H1 (cell line): ENCODE measurements at regions not wholly inside any gene's neighbourhood (a gene's known extent, or its start where the extent isn't known, plus 50 kb on each side); places are given as distances from the start of the nearest gene placed in this dataset.

Experiments used
- ASH2L ChIP-seq: fragments of 200-600, 300-600 bp; sonication (generic); IDR thresholded peaks from one replicate; pipeline ENCODE4 v1.7.1; 2017; ENCODE audit warnings: low read length
- CTBP2 ChIP-seq: IDR thresholded peaks from 2 replicates; pipeline ENCODE4 v1.7.0; 2011; ENCODE audit warnings: borderline replicate concordance, mild to moderate bottlenecking, moderate library complexity, mixed read lengths, low read length; ENCODE audit not compliant: insufficient read depth, insufficient read length
- RBBP5 ChIP-seq: IDR thresholded peaks from 2 replicates; pipeline ENCODE4 v1.7.1; 2012; ENCODE audit warnings: low read depth, mild to moderate bottlenecking, inconsistent platforms, low read length, moderate library complexity, borderline replicate concordance
- SUZ12 ChIP-seq: fragments of 200-600 bp; sonication (generic); IDR thresholded peaks from 2 replicates; pipeline ENCODE4 v1.6.1; 2012; ENCODE audit warnings: mild to moderate bottlenecking, inconsistent platforms, low read length, moderate library complexity, mixed read lengths
- YY1 ChIP-seq: IDR thresholded peaks from 2 replicates; pipeline ENCODE4 v1.6.1; 2011; ENCODE audit warnings: low read depth, mild to moderate bottlenecking, low read length

DNA sequence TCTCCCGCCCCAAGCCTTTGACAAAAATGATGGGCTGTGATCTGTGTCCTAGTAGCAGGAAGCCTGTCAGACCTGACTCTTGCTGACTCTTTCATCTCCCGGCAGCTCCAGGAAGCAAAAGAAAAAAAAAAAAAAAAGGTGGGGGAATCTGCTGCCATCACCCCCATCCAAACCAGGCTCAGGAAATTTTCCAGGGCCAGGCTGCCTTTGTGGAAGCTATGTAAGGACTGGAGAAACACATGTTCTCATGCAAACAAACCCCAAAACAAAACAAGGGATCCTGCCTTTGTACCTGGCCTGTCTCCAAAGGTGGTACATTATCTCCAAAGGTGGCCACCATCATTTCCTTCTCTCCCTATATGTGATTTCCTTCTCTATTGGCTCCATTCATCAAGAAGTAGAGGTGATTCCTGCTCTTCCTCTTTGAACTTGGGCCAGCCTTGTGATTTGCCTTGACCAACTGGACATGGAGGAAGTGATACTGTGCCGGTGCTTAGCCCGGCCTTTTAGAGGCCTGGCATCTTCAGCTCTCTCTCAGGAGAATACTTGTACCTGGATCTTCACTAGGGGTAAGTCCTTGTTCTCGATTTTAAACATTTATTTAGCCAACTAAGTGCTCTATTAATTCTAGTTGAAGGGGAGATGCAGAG, 192.2 kb upstream of the SVIL start (continued):
- TF ChIP-seq CTBP2: no peak
- no peak for TF ChIP-seq SUZ12
- TF ChIP-seq RBBP5: no peak
- no peak for TF ChIP-seq ASH2L
- TF ChIP-seq YY1: no peak
- TF ChIP-seq, all 59 proteins: peak for 0
